Body of pancreas (tissue), 4 donors: ENCODE measurements at regions not wholly inside any gene's neighbourhood (a gene's known extent, or its start where the extent isn't known, plus 50 kb on each side); places are given as distances from the start of the nearest gene placed in this dataset.

Experiments used
- CTCF ChIP-seq, 7 experiments: fragments of 450-650 bp in 4 of 7; fragments of 200-600 bp in 3 of 7; sonication (generic) in 3 of 7; IDR thresholded peaks; one replicate each; pipeline ENCODE4 v1.5.1; 2016 to 2019; ENCODE audit warnings: antibody characterized with exemption in 7 of 7
- POLR2A ChIP-seq, 3 donors: fragments of 450-650 bp; IDR thresholded peaks; one replicate each; pipeline ENCODE4 v1.6.1; 2016; ENCODE audit warnings: antibody characterized with exemption in 3 of 3, mild to moderate bottlenecking in 2 of 3

GRCh38 chr5:77850536-77851175 lies 74.5 kb upstream of the TBCA start:
- no peak for TF ChIP-seq CTCF (IDR thresholded peaks at IDR 0.05)
- TF ChIP-seq POLR2A (IDR thresholded peaks at IDR 0.05), result no peak
